ENCODE measurements at regions not wholly inside any gene's neighbourhood (a gene's known extent, or its start where the extent isn't known, plus 50 kb on each side); places are given as distances from the start of the nearest gene placed in this dataset.

- DNase-seq, result no peak
Observed at GRCh38 chr10:128599030-128599429, 472.8 kb upstream of the MKI67 start.

GRCh38 chr10:128599538-128599937, 473.3 kb upstream of the MKI67 start:
- DNase-seq, result no peak

DNA sequence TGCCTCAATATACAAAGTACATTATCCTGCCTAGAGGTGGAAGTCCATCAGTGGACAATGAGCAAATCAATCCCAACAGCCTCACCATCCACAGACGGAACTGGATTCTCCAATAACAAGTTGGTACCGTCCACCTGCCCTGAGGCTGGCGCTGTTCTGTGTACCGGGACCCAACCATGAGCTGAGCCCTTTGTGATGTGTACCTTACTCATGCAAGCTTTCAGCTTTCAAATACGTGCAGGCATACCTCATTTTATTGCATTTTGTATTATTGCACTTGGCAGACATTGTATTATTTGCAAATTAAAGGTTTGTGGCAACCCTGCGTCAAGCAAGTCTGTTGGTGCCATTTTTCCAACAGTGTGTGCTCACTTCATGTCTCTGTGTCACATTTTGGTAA, 476.0 kb upstream of the MKI67 start:
- no peak for DNase-seq

GRCh38 chr10:128604025-128604424, 477.8 kb upstream of the MKI67 start:
- no peak for DNase-seq

DNA sequence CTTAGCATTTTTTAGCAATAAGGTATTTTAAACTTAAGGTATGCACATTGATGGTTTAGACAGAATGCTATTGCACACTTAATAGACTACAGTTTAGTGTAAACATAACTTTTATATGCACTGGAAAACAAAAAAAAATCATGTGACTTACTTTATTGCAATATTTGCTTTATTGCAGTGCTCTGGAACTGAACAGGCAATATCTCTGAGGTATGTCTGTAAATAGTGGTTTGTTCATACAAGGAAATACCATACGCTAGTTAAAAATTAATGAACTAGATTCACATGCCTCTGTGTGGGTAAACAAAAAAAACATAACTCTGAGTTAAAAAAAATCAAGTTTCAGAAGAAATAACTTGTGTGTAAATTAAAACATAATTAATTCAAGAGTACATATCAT, 479.0 kb upstream of the MKI67 start:
- DNase-seq, result no peak

DNA sequence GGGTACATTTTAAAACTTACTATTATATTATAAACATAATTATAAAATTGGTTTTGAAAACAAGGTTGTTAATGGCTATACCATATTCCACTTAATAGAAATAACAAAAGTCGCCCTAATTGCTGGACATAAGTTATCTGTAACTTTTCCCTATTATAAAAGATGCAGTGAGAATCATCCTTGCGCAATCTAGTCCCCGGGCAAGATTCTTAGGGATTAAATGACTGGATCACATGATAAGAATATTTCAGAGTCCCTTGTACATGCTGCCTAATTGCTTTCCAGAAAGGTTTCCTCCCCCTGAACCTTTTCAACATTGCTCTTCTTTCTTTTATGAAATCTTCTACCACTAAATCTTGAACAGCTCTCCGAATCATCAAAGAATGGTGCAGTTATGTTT, 479.8 kb upstream of the MKI67 start:
- no peak for DNase-seq

GRCh38 chr10:128608791-128609190, 482.6 kb upstream of the MKI67 start:
- no peak for DNase-seq

DNA sequence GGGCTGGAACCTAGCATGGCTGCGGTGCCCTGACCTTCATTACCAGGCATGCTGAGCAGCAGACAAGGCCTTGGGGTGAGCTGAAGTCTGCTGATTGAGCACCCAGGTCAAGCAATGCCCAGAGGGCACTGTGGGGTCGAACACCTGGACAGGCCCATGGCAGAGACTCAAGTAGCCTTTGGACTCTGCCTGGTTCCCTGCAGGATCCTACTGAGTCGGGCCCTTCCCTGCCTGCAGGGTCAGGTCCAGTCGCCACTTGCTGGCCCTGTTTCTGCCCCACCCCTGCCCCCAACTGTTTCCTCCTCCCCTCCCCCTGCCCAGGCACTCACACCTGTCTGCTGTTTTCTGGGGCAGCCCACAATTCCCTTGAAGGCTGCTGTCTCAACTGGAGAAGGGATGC, 483.2 kb upstream of the MKI67 start:
- no peak for DNase-seq

- DNase-seq, result no peak
Observed at GRCh38 chr10:128610113-128610512, 483.9 kb upstream of the MKI67 start.

DNA sequence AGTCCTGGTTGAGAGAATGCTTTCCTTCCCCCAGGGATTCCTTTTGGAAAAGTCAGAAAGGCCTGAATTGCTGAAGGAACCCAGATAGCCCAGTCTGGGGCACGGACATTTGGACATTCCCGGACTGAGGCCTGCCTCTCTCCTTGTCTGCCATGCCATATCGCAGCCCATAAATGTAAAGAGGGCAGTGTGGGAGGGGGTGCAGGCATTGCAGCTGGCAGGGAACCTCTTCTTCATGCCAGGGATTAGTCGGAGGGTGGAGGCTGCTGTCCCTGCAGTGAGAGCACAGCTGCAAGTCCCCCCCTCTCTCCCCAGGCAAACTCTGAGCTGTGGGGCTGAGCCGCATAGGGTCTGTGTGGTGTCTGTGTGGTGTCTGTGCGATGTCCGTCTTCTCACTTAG, 486.0 kb upstream of the MKI67 start:
- no peak for DNase-seq

DNA sequence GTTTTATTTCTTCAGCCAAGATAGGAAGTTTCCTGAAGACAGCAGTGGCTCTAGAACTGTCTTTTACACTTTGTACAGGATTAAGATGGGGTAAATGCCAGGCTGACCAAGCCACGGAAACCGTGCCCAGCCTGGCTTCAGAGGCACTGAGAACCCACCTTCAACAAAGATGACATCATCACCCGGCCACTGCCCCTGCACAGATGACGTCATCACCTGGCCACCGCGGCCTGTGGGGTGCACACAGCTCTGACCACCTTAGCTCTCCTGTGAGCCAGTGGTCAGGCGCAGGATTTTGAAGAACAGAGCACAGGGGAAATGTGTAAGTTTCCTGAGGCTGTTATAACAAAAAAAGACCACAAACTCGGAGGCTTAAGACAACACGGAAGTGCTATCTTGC, 486.4 kb upstream of the MKI67 start:
- no peak for DNase-seq

DNA sequence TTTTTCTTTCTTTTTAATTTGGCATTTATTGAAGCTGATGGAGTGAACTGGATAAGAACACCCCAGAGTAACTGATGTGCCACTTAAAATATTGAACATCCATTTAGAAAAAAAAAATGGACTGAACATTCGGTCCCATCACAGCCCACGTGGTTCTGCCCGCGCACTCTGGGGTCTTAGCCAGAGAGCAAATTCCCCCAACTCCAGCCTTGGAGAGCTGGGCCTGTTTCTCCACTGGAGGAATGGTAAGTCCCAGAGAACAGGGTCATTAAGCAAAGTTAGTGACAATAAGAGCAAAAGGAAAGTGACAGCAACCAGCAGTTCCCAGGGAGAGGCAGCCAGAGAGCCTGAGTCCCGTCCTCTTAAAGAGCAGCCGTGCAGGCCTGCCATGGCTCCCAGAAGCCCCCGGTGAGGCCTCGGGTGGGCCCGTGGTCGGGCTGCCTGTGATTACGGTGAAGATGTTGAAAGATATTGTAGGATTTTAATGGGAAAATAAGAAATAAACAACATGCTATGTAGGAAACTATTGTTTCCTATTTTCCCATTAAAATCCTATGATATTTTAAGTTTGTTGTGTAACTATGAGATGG, 487.9 kb upstream of the MKI67 start:
- no peak for DNase-seq

DNA sequence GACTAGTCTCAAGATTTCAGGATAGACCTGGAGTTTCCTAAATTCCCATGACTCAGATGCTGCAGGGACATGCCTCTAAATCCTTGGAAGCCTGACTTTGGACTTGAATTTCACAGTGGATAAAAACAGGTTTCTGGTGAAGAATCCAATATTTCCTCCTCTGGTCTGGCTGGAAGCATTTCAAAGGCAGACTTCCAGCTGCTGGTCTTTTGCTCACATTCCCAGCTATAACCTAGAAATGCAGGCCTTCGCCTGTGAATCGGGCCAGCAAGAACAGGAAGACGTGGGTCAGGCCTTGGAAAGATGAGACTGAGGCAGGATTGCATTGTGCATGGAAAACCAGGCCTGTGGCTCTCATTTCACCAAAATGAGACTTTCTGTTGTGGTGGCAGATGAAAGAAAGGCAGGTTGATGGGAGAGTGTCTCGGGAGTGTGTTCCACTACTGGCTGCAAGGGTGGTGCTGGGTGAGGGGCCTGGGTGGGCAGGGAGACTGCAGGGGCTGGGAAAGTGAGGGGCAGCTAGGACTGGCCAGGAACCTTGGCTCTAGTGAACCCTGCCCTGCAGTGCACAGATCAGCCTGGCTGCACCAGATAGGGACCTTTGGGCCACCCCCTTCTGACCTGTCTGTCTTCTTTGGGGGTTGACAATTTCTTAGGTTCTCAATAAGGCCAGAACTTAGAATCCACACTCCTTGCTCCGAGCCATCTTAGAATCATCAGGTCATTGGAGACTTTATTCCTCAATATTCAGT, 488.8 kb upstream of the MKI67 start:
- no peak for DNase-seq

GRCh38 chr10:128617532-128617931, 491.3 kb upstream of the MKI67 start:
- no peak for DNase-seq

DNA sequence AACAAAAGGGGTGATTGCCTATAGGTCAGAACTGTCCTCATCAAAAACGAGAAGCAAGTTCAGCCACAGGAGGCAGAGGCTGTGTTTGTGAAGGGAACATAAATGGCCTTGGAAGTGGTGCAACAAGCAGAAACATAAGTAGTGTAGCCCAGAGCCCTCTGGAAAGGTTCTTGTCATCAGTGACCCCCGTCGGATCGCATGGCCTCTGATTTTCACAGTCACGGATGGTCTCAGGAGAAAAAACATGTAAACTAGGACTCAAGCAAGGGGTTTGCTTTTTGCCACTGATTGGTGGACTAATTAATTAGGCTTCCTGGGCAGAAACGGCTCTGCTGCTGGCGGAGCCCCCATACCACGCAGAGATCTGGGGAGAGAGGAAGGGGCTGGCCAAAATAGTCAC, 496.5 kb upstream of the MKI67 start:
- DNase-seq, result no peak

DNA sequence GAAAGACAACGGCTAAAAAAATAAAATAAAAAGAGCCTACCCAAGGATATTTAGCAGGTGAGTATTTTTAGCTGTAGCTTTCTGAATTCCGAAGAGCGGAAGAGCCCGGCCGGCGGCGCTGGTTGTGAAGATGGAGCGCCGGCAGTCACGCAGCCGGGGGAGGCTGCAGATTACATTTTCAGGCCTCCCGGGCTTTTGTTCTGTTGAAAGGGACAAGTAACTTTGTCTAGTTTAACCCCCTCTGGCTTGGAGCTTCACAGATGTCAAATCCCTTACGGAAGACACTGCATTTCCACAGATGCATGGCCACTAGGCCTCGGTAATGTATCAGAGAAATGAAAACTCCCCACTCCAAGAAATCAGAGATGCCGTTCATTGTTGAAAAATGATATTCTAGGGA, 497.6 kb upstream of the MKI67 start:
- no peak for DNase-seq

GRCh38 chr10:128624656-128625530, 498.7 kb upstream of the MKI67 start:
- DNase-seq, result no peak

GRCh38 chr10:128625926-128626325, 499.7 kb upstream of the MKI67 start:
- DNase-seq, result no peak

GRCh38 chr10:128626397-128627000, 500.3 kb upstream of the MKI67 start:
- DNase-seq, result no peak

- DNase-seq, result no peak
Observed at GRCh38 chr10:128627811-128628210, 501.6 kb upstream of the MKI67 start.

DNA sequence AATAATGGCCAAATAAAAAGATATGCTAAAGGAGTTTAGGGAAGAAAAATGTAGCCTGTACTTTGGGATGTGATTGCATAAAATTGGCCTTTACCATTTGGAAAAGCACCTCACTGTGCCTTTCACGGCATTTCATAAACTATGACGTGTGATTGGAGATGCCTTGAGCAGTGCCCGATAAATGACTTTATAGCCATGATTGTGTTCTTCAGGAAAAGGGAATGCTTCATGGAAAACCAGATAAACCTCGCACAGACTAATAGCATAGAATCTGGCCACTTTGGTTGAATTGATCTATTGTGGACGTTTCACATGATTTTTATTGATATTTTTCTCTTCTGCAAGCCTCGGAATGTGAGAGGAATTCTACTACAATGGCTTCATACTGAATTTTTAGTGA, 502.0 kb upstream of the MKI67 start:
- DNase-seq, result no peak

GRCh38 chr10:128629111-128630096, 503.2 kb upstream of the MKI67 start:
- no peak for DNase-seq
